B cell (primary cell): ENCODE measurements at regions not wholly inside any gene's neighbourhood (a gene's known extent, or its start where the extent isn't known, plus 50 kb on each side); places are given as distances from the start of the nearest gene placed in this dataset.

Experiments
- ATAC-seq: fragments of 200-7000 bp; cut with Tn5 transposase; one replicate; pipeline ENCODE4 v1.10.0; 2021; ENCODE audit warnings: low read depth, mild to moderate bottlenecking, moderate number of reproducible peaks, moderate library complexity
- CTCF ChIA-PET: fragments of 350-600 bp; sonication (Branson Sonifier 250); formaldehyde crosslinking; loops from one replicate; lab custom pipeline; 2021; ENCODE audit warnings: antibody characterized with exemption, inconsistent platforms; lab: Charles Lee
- POLR2A ChIA-PET: fragments of 350-600 bp; sonication (Branson Sonifier 250); formaldehyde crosslinking; loops from one replicate; lab custom pipeline; 2021; ENCODE audit warnings: antibody characterized with exemption; lab: Charles Lee
- DNase-seq: peaks from one replicate; pipeline ENCODE4 v3.0.0; 2013
- H2AFZ ChIP-seq: 2 replicates; pipeline ENCODE4 v1.6.1; 2012; ENCODE audit warnings: mild to moderate bottlenecking, low read depth, low read length; ENCODE audit not compliant: insufficient read depth, poor library complexity, severe bottlenecking
- H3K27ac ChIP-seq, 2 donors: 1 replicate in 1 of 2; 2 replicates in 1 of 2; pipeline ENCODE4 v1.5.1; 2012 to 2013; ENCODE audit warnings: low read length in 2 of 2, mild to moderate bottlenecking in 2 of 2, moderate library complexity in 1 of 2
- H3K27me3 ChIP-seq, 4 experiments: fragments of 200-600 bp in 1 of 4; sonication (generic) in 1 of 4; replicated peaks in 1 of 4; 1 replicate in 2 of 4; 2 replicates in 2 of 4; pipeline versions ENCODE4 v1.6.1 to v1.7.0; 2013 to 2016; ENCODE audit warnings: low read length in 3 of 4, mild to moderate bottlenecking in 2 of 4, mixed read lengths in 1 of 4, moderate library complexity in 1 of 4; ENCODE audit not compliant: insufficient read depth in 4 of 4, control insufficient read depth in 3 of 4; ENCODE audit errors: control extremely low read depth in 1 of 4
- H3K36me3 ChIP-seq, 2 experiments: replicated peaks in 1 of 2; 1 replicate in 1 of 2; 2 replicates in 1 of 2; pipeline versions ENCODE4 v1.6.1 to v1.7.1; 2013; ENCODE audit warnings: low read length in 1 of 2; ENCODE audit not compliant: insufficient read depth in 2 of 2, control insufficient read depth in 1 of 2; ENCODE audit errors: control extremely low read depth in 1 of 2, extremely low read depth in 1 of 2
- H3K4me1 ChIP-seq, 2 donors: fragments of 200-600 bp in 1 of 2; sonication (generic) in 1 of 2; 1 replicate in 1 of 2; 2 replicates in 1 of 2; pipeline versions ENCODE4 v1.5.1 to v1.6.1; 2013 to 2017; ENCODE audit warnings: low read length in 2 of 2; ENCODE audit not compliant: control insufficient read depth in 2 of 2, insufficient read depth in 2 of 2
- H3K4me2 ChIP-seq: replicated peaks from 2 replicates; pipeline ENCODE3; 2012; ENCODE audit warnings: mild to moderate bottlenecking, low read depth, low read length; ENCODE audit not compliant: poor library complexity, severe bottlenecking
- H3K4me3 ChIP-seq, 5 experiments: fragments of 200-600 bp in 1 of 5; sonication (generic) in 1 of 5; 1 replicate in 3 of 5; 2 replicates in 2 of 5; pipeline versions ENCODE4 v1.5.1 to v1.7.0; 2011 to 2016; ENCODE audit warnings: low read length in 4 of 5, mild to moderate bottlenecking in 4 of 5, low read depth in 2 of 5, control low read depth in 1 of 5, moderate library complexity in 1 of 5; ENCODE audit not compliant: insufficient read depth in 1 of 5; ENCODE audit errors: control extremely low read depth in 1 of 5, extremely low read depth in 1 of 5
- H3K79me2 ChIP-seq: fragments of 200-600 bp; sonication (generic); one replicate; pipeline ENCODE4 v1.6.0; 2016; ENCODE audit warnings: low read length; ENCODE audit not compliant: control insufficient read depth, insufficient read depth
- H3K9ac ChIP-seq: fragments of 200-600 bp; sonication (generic); 2 replicates; pipeline ENCODE4 v1.6.1; 2017; ENCODE audit warnings: mild to moderate bottlenecking, low read length, moderate library complexity
- H3K9me3 ChIP-seq, 3 donors: one replicate each; pipeline versions ENCODE4 v1.6.1 to v1.7.1; 2013; ENCODE audit warnings: low read length in 2 of 3; ENCODE audit not compliant: control insufficient read depth in 2 of 3, insufficient read depth in 1 of 3; ENCODE audit errors: control extremely low read depth in 1 of 3
- H4K20me1 ChIP-seq: 2 replicates; pipeline ENCODE4 v1.6.0; 2012; ENCODE audit warnings: mild to moderate bottlenecking, low read length; ENCODE audit not compliant: insufficient read depth, control insufficient read depth, poor library complexity, severe bottlenecking
- H3K27ac Mint-ChIP-seq: one replicate; pipeline ENCODE4 v1.8.0; 2021; ENCODE audit warnings: mixed read lengths
- H3K27me3 Mint-ChIP-seq: one replicate; pipeline ENCODE4 v1.8.0; 2021; ENCODE audit warnings: mixed read lengths
- H3K4me1 Mint-ChIP-seq: one replicate; pipeline ENCODE4 v1.8.0; 2021; ENCODE audit warnings: mixed read lengths
- H3K4me3 Mint-ChIP-seq: one replicate; pipeline ENCODE4 v1.8.0; 2021; ENCODE audit warnings: mixed read lengths
- H3K9me3 Mint-ChIP-seq: one replicate; pipeline ENCODE4 v1.8.0; 2022; ENCODE audit warnings: mixed read lengths; ENCODE audit not compliant: insufficient read depth
- EZH2 ChIP-seq: IDR thresholded peaks from 2 replicates; pipeline ENCODE4 v1.6.1; 2012; ENCODE audit warnings: borderline replicate concordance, low read depth, mild to moderate bottlenecking, moderate library complexity, low read length; ENCODE audit not compliant: insufficient read depth, poor library complexity, severe bottlenecking
- WGBS: methylation state at CpG from one replicate; pipeline ENCODE4 v1.1.5; 2013; ENCODE audit warnings: missing lambda C conversion rate; ENCODE audit not compliant: insufficient coverage; 5-methylcytosine and 5-hydroxymethylcytosine counted together
- intact Hi-C: fragments of 100-400 bp; cut with micrococcal nuclease; formaldehyde crosslinking; loops from one replicate; pipeline ENCODE4 v1.10.0; 2022
- TF ChIP-seq, protein P1 (sequence below): fragments of 200-600 bp; IDR thresholded peaks from one replicate; pipeline ENCODE4 v1.8.0; 2022; ENCODE audit warnings: antibody characterized with exemption, mild to moderate bottlenecking

DNA sequence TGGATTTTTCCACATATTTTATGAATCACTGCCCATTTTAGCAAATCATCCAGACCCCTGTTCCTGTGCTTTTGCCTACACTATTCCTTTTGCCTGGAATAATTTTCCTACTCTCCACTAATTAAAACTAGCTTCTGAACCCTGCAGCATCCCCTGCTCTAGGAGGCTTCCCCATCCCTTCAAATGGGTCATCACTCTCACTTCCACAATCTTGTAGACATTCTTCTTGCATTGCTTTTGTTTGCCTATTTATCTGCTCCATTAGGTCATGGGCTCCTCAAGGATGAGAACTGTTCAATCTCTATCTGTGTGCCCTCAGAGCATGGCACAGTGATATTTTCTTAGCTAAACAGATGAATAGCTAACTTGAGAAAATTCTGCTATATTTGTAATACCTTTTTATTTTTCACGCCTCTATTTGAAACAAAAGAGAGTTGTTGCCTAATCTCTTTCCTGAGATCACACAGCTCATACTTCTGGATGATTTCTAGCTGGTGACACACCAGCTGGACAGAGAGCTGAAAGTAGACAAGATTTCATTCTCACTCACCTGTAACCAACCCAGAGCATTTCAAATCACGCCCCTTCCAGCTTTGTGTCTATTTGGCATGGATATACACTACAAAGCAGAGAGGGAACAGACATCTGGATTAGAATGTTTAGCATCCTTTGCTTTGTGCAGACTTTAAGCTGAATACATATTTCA is 466.0 kb downstream of the FOXO1 start:
- intact Hi-C loops = loop anchor here (5.0 kb wide), 1 partner anchor 518 kb away; no protein-coding TSS in a partner anchor
- Histone ChIP-seq H3K79me2 (no peaks in the 10 kb centered on the region), H3K36me3 (no peaks in the 10 kb centered on the region), H4K20me1 (no peaks in the 10 kb centered on the region), H3K27me3 (no peaks in the 10 kb centered on the region), H3K4me3 (no peak overlapping the region), H3K9ac (no peak overlapping the region), H3K4me1 (peaks cover 25 to 27% of the 10 kb centered on the region in 2 donors), H3K9me3 (peaks cover 3 to 9% (median 5%) of the 10 kb centered on the region in 3 donors), H3K27ac (no peak overlapping the region), H2AFZ (no peak overlapping the region), H3K4me2 (no peak overlapping the region)
- ChIA-PET POLR2A (no interaction called here), CTCF (interaction anchor here (0.6 to 1.3 kb wide), 2 partner anchors 131 to 469 kb away, joined by 4 to 5 read pairs; no protein-coding TSS in a partner anchor)
- no peak for DNase-seq
- Mint-ChIP-seq H3K9me3 (no peaks in the 10 kb centered on the region), H3K4me3 (no peak overlapping the region), H3K27ac (peak overlapping the region; percentile 18), H3K27me3 (no peaks in the 10 kb centered on the region), H3K4me1 (peaks cover 39% of the 10 kb centered on the region)
- no peak for TF ChIP-seq EZH2
- TF ChIP-seq, protein P1, sequence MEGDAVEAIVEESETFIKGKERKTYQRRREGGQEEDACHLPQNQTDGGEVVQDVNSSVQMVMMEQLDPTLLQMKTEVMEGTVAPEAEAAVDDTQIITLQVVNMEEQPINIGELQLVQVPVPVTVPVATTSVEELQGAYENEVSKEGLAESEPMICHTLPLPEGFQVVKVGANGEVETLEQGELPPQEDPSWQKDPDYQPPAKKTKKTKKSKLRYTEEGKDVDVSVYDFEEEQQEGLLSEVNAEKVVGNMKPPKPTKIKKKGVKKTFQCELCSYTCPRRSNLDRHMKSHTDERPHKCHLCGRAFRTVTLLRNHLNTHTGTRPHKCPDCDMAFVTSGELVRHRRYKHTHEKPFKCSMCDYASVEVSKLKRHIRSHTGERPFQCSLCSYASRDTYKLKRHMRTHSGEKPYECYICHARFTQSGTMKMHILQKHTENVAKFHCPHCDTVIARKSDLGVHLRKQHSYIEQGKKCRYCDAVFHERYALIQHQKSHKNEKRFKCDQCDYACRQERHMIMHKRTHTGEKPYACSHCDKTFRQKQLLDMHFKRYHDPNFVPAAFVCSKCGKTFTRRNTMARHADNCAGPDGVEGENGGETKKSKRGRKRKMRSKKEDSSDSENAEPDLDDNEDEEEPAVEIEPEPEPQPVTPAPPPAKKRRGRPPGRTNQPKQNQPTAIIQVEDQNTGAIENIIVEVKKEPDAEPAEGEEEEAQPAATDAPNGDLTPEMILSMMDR = no peak
- ATAC-seq = no peak
- WGBS = no CpG with 5 or more reads among the region's 2 CpGs

DNA sequence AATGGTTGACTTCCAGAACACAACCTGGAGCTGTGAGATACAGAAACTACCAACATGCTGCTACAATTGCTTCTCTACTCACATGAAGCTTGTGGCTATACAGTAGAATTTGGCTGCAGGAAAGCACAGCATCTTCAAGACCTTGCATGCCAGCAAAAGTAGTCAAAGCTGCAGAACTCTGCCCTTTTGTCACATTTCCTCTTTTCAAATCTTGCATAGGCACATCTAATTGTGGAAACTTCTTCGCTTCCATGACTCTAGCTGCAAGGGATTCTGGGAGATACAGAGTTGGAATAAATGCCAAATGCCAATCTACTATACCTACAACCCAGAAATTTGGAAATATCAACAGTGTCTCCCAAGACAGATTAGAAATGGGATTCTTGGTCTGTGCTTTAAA is 462.2 kb downstream of the FOXO1 start:
- no peak overlapping the region for H3K27ac ChIP-seq
- peaks cover 76% of the 10 kb centered on the region for H3K4me1 Mint-ChIP-seq

More for the DNA sequence above, 462.2 kb downstream of the FOXO1 start:
- H3K27ac Mint-ChIP-seq = peak overlapping the region; percentile 42
- TF ChIP-seq, protein P1 = no peak
- no peak for TF ChIP-seq EZH2
- Histone ChIP-seq H2AFZ (no peak overlapping the region), H3K36me3 (no peaks in the 10 kb centered on the region), H3K4me2 (peak overlapping the region; percentile 0), H3K79me2 (no peaks in the 10 kb centered on the region), H3K4me3 (no peak overlapping the region), H3K9me3 (peaks cover 3 to 13% (median 9%) of the 10 kb centered on the region in 3 donors), H3K4me1 (peaks cover 63 to 65% of the 10 kb centered on the region in 2 donors), H3K27me3 (no peaks in the 10 kb centered on the region), H3K9ac (no peak overlapping the region), H4K20me1 (no peaks in the 10 kb centered on the region)
- intact Hi-C loops = loop anchor here (5.0 kb wide), 1 partner anchor 522 kb away; no protein-coding TSS in a partner anchor
- no peaks in the 10 kb centered on the region for H3K27me3 Mint-ChIP-seq
- H3K4me3 Mint-ChIP-seq = no peak overlapping the region
- CTCF ChIA-PET = interaction anchor here (1.0 to 1.3 kb wide), 6 partner anchors 9 to 478 kb away, joined by 3 to 4 read pairs (median 3); no protein-coding TSS in a partner anchor
- H3K9me3 Mint-ChIP-seq = no peaks in the 10 kb centered on the region
- DNase-seq (no peak), ATAC-seq (no peak)
- POLR2A ChIA-PET = interaction anchor here (0.7 to 1.7 kb wide), 2 partner anchors 9 to 281 kb away, joined by 3 to 4 read pairs; no protein-coding TSS in a partner anchor
- no CpG with 5 or more reads among the region's 1 CpG for WGBS
